Ishikawa (cell line): ENCODE measurements at regions not wholly inside any gene's neighbourhood (a gene's known extent, or its start where the extent isn't known, plus 50 kb on each side); places are given as distances from the start of the nearest gene placed in this dataset.

ENCODE experiments used
- CEBPB ChIP-seq: IDR thresholded peaks from 2 replicates; pipeline ENCODE4 v1.6.1; 2012
- CREB1 ChIP-seq: IDR thresholded peaks from 2 replicates; pipeline ENCODE4 v1.6.1; 2012; ENCODE audit warnings: low read depth
- EGR1 ChIP-seq: IDR thresholded peaks from 2 replicates; pipeline ENCODE4 v1.6.1; 2012
- EP300 ChIP-seq: IDR thresholded peaks from 2 replicates; pipeline ENCODE4 v1.6.1; 2012; ENCODE audit warnings: borderline replicate concordance
- FOXM1 ChIP-seq: IDR thresholded peaks from 2 replicates; pipeline ENCODE4 v1.6.1; 2012; ENCODE audit warnings: low read depth, borderline replicate concordance
- NFIC ChIP-seq: IDR thresholded peaks from 2 replicates; pipeline ENCODE4 v1.6.1; 2012
- RAD21 ChIP-seq: IDR thresholded peaks from 2 replicates; pipeline ENCODE4 v1.6.1; 2012; ENCODE audit warnings: low read depth
- TAF1 ChIP-seq: IDR thresholded peaks from 2 replicates; pipeline ENCODE4 v1.6.1; 2012; ENCODE audit warnings: low read depth, mild to moderate bottlenecking
- TCF12 ChIP-seq: IDR thresholded peaks from 2 replicates; pipeline ENCODE4 v1.6.1; 2012; ENCODE audit warnings: low read depth
- TEAD4 ChIP-seq: IDR thresholded peaks from 2 replicates; pipeline ENCODE4 v1.6.1; 2012
- YY1 ChIP-seq: IDR thresholded peaks from 2 replicates; pipeline ENCODE4 v1.6.1; 2012; ENCODE audit warnings: low read depth
- ZBTB7A ChIP-seq: IDR thresholded peaks from 2 replicates; pipeline ENCODE4 v1.6.1; 2012; ENCODE audit warnings: low read depth
- TF ChIP-seq, protein P1 (sequence below): IDR thresholded peaks from 2 replicates; pipeline ENCODE4 v1.6.1; 2012
- TF ChIP-seq, protein P2 (sequence below): IDR thresholded peaks from 2 replicates; pipeline ENCODE4 v1.6.1; 2012; ENCODE audit warnings: low read depth, mild to moderate bottlenecking
- TF ChIP-seq, protein P3 (sequence below): IDR thresholded peaks from 2 replicates; pipeline ENCODE4 v1.6.1; 2012

DNA sequence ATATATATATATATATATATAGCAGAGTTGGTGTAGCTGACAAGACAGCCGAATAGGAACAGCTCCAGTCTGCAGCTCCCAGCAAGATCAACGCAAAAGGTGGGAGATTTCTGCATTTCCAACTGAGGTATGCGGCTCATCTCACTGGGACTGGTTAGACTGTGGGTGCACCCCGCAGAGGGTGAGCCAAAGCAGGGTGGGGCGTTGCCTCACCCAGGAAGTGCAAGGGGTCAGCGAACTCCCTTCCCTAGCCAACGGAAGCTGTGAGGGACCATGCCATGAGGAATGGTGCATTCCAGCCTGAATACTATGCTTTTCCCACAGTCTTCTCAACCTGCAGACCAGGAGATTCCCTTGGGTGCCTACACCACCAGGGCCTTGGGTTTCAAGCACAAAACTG is 81.7 kb upstream of the ST3GAL6 start:
- TF ChIP-seq CREB1 = no peak

DNA sequence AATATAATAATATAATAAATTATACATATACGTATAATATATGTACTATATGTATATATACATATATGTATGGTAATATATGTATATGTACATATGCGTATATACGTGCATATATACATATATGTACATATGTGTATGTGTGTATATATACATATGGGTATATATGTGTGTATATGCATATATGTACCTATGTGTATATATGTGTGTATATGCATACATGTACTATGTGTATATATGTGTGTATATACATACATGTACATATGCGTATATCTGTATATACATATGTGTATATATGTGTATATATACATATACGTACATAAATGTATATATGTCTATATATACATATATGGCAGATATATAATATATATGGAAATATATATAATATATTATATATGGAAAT is 74.8 kb upstream of the ST3GAL6 start:
- TF ChIP-seq TCF12 (no peak), FOXM1 (no peak), YY1 (no peak), EP300 (no peak), NFIC (no peak), CREB1 (no peak), TEAD4 (no peak), CEBPB (no peak), TAF1 (no peak), RAD21 (no peak), EGR1 (no peak)
- TF ChIP-seq, protein P1, sequence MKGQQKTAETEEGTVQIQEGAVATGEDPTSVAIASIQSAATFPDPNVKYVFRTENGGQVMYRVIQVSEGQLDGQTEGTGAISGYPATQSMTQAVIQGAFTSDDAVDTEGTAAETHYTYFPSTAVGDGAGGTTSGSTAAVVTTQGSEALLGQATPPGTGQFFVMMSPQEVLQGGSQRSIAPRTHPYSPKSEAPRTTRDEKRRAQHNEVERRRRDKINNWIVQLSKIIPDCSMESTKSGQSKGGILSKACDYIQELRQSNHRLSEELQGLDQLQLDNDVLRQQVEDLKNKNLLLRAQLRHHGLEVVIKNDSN = no peak
- TF ChIP-seq, protein P2, sequence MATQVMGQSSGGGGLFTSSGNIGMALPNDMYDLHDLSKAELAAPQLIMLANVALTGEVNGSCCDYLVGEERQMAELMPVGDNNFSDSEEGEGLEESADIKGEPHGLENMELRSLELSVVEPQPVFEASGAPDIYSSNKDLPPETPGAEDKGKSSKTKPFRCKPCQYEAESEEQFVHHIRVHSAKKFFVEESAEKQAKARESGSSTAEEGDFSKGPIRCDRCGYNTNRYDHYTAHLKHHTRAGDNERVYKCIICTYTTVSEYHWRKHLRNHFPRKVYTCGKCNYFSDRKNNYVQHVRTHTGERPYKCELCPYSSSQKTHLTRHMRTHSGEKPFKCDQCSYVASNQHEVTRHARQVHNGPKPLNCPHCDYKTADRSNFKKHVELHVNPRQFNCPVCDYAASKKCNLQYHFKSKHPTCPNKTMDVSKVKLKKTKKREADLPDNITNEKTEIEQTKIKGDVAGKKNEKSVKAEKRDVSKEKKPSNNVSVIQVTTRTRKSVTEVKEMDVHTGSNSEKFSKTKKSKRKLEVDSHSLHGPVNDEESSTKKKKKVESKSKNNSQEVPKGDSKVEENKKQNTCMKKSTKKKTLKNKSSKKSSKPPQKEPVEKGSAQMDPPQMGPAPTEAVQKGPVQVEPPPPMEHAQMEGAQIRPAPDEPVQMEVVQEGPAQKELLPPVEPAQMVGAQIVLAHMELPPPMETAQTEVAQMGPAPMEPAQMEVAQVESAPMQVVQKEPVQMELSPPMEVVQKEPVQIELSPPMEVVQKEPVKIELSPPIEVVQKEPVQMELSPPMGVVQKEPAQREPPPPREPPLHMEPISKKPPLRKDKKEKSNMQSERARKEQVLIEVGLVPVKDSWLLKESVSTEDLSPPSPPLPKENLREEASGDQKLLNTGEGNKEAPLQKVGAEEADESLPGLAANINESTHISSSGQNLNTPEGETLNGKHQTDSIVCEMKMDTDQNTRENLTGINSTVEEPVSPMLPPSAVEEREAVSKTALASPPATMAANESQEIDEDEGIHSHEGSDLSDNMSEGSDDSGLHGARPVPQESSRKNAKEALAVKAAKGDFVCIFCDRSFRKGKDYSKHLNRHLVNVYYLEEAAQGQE = no peak
- TF ChIP-seq, protein P3, sequence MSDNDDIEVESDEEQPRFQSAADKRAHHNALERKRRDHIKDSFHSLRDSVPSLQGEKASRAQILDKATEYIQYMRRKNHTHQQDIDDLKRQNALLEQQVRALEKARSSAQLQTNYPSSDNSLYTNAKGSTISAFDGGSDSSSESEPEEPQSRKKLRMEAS = no peak

- TF ChIP-seq TCF12 = no peak
- no peak for TF ChIP-seq ZBTB7A
- TF ChIP-seq NFIC = no peak
- TF ChIP-seq FOXM1 = no peak
- TF ChIP-seq, protein P1 = no peak
- no peak for TF ChIP-seq EGR1
- TF ChIP-seq, protein P3 = no peak
- no peak for TF ChIP-seq YY1
- no peak for TF ChIP-seq TAF1
- no peak for TF ChIP-seq TEAD4
- TF ChIP-seq CREB1 = no peak
- TF ChIP-seq, protein P2 = no peak
- TF ChIP-seq CEBPB = no peak
- no peak for TF ChIP-seq RAD21
- no peak for TF ChIP-seq EP300
These were observed 72.3 kb upstream of the ST3GAL6 start for GRCh38 chr3:98690876-98691275.

DNA sequence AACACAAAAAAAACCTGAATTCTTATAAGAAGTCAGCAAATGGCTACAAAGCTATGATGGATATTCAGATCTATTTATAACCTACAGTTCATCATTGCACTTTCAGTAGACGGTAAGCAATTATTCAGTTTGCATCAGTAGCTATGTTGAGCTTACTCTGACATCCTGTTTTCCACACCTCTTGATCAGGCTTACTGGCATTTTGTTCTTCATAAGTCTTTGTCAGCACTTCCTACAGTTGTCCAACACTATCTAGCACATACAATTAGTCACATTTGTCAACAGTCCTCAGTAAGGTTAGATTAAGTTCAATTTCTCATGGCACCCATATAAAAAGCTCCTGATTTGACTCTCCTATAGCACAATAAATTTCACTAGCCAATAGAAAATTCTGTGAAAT is 71.2 kb upstream of the ST3GAL6 start:
- TF ChIP-seq CREB1 = no peak
- TF ChIP-seq TEAD4 = no peak
- TF ChIP-seq, protein P3 = no peak
- TF ChIP-seq ZBTB7A = no peak
- TF ChIP-seq, protein P2 = no peak
- TF ChIP-seq NFIC = no peak
- TF ChIP-seq FOXM1 = no peak
- no peak for TF ChIP-seq EGR1
- no peak for TF ChIP-seq YY1
- no peak for TF ChIP-seq RAD21
- no peak for TF ChIP-seq TAF1
- no peak for TF ChIP-seq TCF12
- TF ChIP-seq, protein P1 = no peak
- no peak for TF ChIP-seq EP300
- TF ChIP-seq CEBPB = no peak
